HL-60 (cell line): ENCODE measurements at regions not wholly inside any gene's neighbourhood (a gene's known extent, or its start where the extent isn't known, plus 50 kb on each side); places are given as distances from the start of the nearest gene placed in this dataset.

Experiments
- CTCF ChIP-seq: IDR thresholded peaks from one replicate; pipeline ENCODE4 v1.5.1; 2011; ENCODE audit warnings: low read length, control low read depth, inconsistent platforms; ENCODE audit not compliant: insufficient read depth
- GABPA ChIP-seq: IDR thresholded peaks from 2 replicates; pipeline ENCODE4 v1.6.1; 2012; ENCODE audit warnings: low read depth
- POLR2AphosphoS5 ChIP-seq: IDR thresholded peaks from 2 replicates; pipeline ENCODE4 v1.6.1; 2012; ENCODE audit warnings: low read depth
- REST ChIP-seq: IDR thresholded peaks from 2 replicates; pipeline ENCODE4 v1.6.1; 2012; ENCODE audit warnings: low read depth; ENCODE audit not compliant: insufficient replicate concordance
- SPI1 ChIP-seq: IDR thresholded peaks from 2 replicates; pipeline ENCODE4 v1.6.1; 2012; ENCODE audit warnings: low read depth, mild to moderate bottlenecking, borderline replicate concordance

GRCh38 chr14:43541356-43541755 lies 965.7 kb downstream of the FSCB start:
- TF ChIP-seq CTCF: no peak
- no peak for TF ChIP-seq REST
- TF ChIP-seq SPI1: no peak
- TF ChIP-seq GABPA: no peak
- no peak for TF ChIP-seq POLR2AphosphoS5
